Type B pancreatic cell (in vitro differentiated cells): ENCODE measurements at regions not wholly inside any gene's neighbourhood (a gene's known extent, or its start where the extent isn't known, plus 50 kb on each side); places are given as distances from the start of the nearest gene placed in this dataset.

Experiments used
- DNase-seq: peaks from one replicate; pipeline ENCODE4 v3.0.0; 2021; ENCODE audit warnings: mixed read lengths; ENCODE audit not compliant: unreplicated experiment; ENCODE audit errors: extremely low spot score
- H3K27ac Mint-ChIP-seq: 2 replicates; pipeline ENCODE4 v1.8.0; 2021; ENCODE audit warnings: mild to moderate bottlenecking, mixed read lengths
- H3K27me3 Mint-ChIP-seq: 2 replicates; pipeline ENCODE4 v1.8.0; 2021; ENCODE audit warnings: mixed read lengths
- H3K36me3 Mint-ChIP-seq: 2 replicates; pipeline ENCODE4 v1.8.0; 2021; ENCODE audit warnings: mixed read lengths
- H3K4me1 Mint-ChIP-seq: one replicate; pipeline ENCODE4 v1.8.0; 2021; ENCODE audit warnings: mixed read lengths; ENCODE audit not compliant: unreplicated experiment
- H3K4me3 Mint-ChIP-seq: 2 replicates; pipeline ENCODE4 v1.8.0; 2021; ENCODE audit warnings: mild to moderate bottlenecking, mixed read lengths
- H3K9me3 Mint-ChIP-seq: 2 replicates; pipeline ENCODE4 v1.8.0; 2021; ENCODE audit warnings: mixed read lengths
- TF ChIP-seq, protein P1 (sequence below): fragments of 200-600 bp; sonication (generic); conservative IDR thresholded peaks from 2 replicates; pipeline ENCODE4 v1.5.0; 2021; ENCODE audit warnings: antibody characterized with exemption, mild to moderate bottlenecking

DNA sequence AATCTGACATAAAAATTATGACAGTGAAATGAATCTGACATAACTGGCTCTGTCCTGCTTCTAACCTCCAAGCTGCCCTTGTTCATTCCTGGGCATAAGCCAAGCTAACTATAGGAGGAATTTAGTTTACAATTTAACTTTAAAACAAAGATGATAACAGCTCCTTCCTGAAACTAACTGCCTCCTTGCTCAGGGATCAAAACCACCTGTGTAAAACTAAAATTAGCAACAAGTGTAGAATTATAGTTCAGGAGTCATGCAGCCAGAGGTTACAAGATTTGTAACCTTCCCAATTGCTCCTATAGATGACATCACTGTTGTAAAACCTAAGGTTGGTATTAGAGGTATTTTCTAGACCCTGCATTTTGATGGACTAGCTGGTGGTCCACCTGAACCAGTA is 256.4 kb upstream of the POM121L12 start:
- TF ChIP-seq, protein P1, sequence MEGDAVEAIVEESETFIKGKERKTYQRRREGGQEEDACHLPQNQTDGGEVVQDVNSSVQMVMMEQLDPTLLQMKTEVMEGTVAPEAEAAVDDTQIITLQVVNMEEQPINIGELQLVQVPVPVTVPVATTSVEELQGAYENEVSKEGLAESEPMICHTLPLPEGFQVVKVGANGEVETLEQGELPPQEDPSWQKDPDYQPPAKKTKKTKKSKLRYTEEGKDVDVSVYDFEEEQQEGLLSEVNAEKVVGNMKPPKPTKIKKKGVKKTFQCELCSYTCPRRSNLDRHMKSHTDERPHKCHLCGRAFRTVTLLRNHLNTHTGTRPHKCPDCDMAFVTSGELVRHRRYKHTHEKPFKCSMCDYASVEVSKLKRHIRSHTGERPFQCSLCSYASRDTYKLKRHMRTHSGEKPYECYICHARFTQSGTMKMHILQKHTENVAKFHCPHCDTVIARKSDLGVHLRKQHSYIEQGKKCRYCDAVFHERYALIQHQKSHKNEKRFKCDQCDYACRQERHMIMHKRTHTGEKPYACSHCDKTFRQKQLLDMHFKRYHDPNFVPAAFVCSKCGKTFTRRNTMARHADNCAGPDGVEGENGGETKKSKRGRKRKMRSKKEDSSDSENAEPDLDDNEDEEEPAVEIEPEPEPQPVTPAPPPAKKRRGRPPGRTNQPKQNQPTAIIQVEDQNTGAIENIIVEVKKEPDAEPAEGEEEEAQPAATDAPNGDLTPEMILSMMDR, result no peak
- no peak overlapping the region for H3K4me3 Mint-ChIP-seq
- no peak overlapping the region for H3K27ac Mint-ChIP-seq
- no peaks in the 10 kb centered on the region for H3K27me3 Mint-ChIP-seq
- no peaks in the 10 kb centered on the region for H3K36me3 Mint-ChIP-seq
- no peak for DNase-seq
- no peaks in the 10 kb centered on the region for H3K4me1 Mint-ChIP-seq
- peaks cover 4% of the 10 kb centered on the region for H3K9me3 Mint-ChIP-seq

DNA sequence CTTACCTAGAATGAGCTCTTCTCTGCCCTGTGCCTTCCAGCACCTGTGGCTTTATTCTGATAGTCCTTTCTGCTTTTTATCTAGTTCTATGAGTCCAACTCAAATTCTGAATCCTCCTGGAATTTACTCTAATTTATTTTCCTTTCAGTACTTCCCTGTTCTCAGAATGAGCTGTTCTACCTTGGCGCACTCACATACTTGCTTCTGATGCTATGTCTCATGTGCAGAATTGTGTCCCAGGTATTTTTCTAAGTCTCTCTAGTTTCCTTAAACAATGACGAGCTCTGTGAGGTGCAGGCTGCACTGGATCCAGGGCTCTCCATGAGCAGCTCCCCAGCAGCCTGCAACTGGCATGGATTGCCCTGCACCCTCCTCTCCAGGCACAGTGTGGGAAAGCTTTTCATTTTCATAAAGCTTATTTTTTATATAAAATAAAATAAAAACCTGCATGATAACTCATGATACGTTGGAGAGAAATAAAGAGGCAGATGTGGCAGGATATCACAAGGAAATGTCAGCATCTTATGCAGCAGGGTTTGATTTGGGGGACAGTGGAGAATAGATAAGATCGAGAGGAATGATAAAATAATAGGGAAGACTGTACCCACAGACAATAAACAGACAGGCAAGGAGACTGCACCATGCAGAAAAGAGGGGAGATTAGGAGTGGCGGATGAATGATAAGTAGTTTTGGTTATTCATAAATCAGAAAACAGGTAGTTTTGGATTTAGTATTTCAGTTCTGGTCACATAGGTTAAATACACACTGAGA is 258.2 kb upstream of the POM121L12 start:
- Mint-ChIP-seq H3K4me3 (no peak overlapping the region), H3K27me3 (no peaks in the 10 kb centered on the region), H3K9me3 (no peaks in the 10 kb centered on the region), H3K4me1 (no peaks in the 10 kb centered on the region), H3K36me3 (no peaks in the 10 kb centered on the region), H3K27ac (no peak overlapping the region)
- no peak for DNase-seq
- TF ChIP-seq, protein P1, result no peak

DNA sequence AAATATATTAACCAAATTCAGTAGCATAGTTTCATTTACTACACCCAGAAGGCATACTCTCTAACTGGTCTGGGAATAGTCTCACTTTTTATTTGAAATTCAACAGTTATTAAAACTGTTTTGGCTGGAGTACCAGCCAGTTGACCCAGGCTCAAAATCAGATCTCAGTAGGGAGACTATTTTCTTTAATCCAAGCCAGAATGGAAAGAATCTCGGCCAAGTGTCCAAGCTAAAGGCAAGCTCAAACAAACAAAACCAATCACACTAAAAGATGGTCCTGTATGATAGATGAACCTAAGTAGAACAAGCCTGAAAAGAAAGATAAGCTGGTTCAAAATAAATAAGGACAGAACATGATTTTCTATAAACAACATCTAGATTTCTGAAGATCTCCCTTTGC is 259.6 kb upstream of the POM121L12 start:
- no peaks in the 10 kb centered on the region for H3K9me3 Mint-ChIP-seq
- H3K4me3 Mint-ChIP-seq, result no peak overlapping the region
- TF ChIP-seq, protein P1, result no peak
- H3K27me3 Mint-ChIP-seq, result peaks cover 6% of the 10 kb centered on the region
- no peak for DNase-seq
- H3K36me3 Mint-ChIP-seq, result no peaks in the 10 kb centered on the region
- no peaks in the 10 kb centered on the region for H3K4me1 Mint-ChIP-seq
- no peak overlapping the region for H3K27ac Mint-ChIP-seq

DNA sequence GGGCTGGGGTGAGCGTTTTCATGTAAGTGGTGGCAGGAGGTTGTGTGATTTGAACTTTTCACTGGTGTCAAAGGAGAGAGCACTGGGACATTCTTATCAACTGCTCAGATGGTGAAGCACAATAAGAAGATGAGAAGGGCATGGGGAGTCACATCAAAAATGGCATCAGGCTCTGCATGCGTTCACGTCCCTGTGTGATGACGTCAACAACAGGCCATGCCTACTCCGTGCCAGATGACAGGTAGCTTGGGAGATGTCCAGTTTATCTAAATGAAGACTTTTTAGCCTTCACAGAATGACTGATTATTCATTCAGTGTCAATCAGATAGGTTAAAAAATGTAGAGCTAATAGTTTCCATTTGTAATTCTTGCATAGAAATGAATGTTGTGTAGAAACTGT is 264.3 kb upstream of the POM121L12 start:
- Mint-ChIP-seq H3K4me3 (no peak overlapping the region), H3K36me3 (no peaks in the 10 kb centered on the region)
- TF ChIP-seq, protein P1, result no peak

DNA sequence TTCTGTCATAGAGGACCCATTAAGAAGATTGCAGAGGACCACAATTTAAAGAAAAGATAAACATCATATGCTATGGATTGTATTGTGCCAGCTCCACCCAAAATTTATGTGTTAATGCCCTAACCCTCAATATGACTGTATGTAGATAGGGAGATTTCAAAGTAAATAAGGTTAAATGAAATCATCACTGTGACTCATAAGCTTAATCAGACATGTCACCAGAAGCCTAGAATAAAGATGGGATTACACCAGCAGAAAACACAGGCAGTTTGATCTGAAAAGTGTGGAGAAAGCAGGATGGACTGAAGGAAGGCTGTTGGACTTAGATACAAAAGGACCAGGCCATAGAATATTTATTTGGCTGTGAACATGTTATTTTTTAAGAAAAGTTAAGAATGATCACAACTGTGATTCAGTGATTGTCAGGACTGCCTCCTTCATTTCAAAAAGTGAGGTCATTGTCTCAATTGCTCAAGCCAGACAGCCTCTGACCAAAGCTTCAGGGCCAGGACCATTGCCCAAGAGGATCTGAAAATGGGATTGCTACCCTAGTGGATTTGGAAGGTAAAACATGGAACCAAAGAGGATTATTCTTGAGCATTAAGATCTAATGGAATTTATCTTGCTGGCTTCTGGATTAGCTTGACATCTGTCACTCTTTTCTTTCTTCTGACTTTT is 270.8 kb upstream of the POM121L12 start:
- Mint-ChIP-seq H3K27ac (no peak overlapping the region), H3K36me3 (no peaks in the 10 kb centered on the region), H3K9me3 (no peaks in the 10 kb centered on the region), H3K4me3 (no peak overlapping the region), H3K4me1 (no peaks in the 10 kb centered on the region), H3K27me3 (no peaks in the 10 kb centered on the region)
- TF ChIP-seq, protein P1, result no peak
- no peak for DNase-seq

More for the DNA sequence above, 264.3 kb upstream of the POM121L12 start:
- DNase-seq, result no peak
- Mint-ChIP-seq H3K4me1 (no peaks in the 10 kb centered on the region), H3K27me3 (peaks cover 11% of the 10 kb centered on the region), H3K9me3 (no peaks in the 10 kb centered on the region), H3K27ac (no peak overlapping the region)
